ENCODE measurements at regions not wholly inside any gene's neighbourhood (a gene's known extent, or its start where the extent isn't known, plus 50 kb on each side); places are given as distances from the start of the nearest gene placed in this dataset.

- TF ChIP-seq EZH2 (IDR thresholded peaks at IDR 0.05; ENCODE audit: borderline replicate concordance, insufficient read depth, low read length, poor library complexity, severe bottlenecking): no peak
- TF ChIP-seq CTCF (IDR thresholded peaks at IDR 0.05; ENCODE audit: poor library complexity, severe bottlenecking): no peak
- TF ChIP-seq RAD21 (conservative IDR thresholded peaks at IDR 0.05): no peak
Observed at GRCh38 chrX:136936183-136936549, 55.6 kb upstream of the RBMX start.
